ENCODE measurements at regions not wholly inside any gene's neighbourhood (a gene's known extent, or its start where the extent isn't known, plus 50 kb on each side); places are given as distances from the start of the nearest gene placed in this dataset.
"Not testable (repeated sequence)": the region's sequence is repeated elsewhere in the genome, so short reads cannot be mapped to it uniquely, and the experiment has no call there.

DNA sequence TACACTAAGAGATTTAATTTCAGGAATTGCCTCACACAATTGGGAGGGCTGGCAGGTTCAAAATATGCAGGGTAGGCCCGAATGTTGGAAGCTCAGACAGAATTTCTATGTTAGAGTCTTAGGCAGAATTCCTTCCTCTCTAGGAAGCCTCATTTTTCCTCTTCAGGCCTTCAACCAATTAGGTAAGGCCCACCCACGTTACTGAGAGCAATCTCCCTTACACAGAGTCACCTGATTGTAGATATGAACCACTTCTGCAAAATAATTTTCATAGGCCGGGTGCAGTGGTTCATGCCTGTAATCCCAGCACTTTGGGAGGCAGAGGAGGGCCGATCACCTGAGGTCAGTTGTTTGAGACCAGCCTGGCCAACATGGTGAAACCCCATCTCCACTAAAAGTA is 50.2 kb upstream of the HIVEP1 start:
- DNase-seq, result no peak

DNA sequence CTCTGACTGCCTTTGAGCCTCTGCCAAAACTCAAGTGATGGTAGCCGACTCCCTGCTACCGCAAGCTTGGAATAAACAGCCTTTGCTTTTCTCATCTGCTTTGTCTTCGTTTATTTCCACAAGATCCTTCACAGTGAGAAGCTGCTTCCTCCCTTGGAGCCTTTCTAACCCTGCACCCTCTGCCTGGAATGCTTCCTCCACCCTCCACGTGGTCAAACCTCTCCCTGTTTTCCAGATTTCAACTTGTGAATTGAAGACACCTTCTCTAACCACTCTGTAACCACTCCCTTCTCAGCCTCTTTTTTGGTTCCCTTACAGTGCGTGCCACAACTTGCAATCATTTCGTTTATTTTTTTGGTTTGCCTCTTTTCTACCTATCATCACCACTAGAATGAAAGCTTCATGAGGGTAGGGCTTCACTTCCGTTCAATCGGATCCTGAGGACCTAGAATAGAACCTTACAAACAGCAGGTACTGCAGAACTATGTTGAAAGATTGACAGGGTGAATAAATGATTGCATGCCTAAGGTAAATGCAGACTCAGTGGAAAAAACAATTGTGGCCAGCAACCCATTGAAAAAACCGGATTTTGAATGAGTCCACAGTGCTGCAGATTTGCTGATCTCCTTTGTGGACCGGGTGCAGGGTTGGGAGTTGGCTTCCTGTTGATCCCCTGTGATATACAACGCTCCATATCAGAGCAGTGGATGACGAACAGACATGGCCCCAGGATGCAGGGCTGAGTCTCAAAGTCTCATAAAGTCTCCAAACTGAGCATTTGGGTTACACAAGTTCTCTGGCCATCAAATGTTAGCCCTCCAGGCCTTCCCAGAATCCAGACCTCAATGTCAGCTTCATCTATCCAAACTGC is 51.0 kb upstream of the HIVEP1 start:
- no peak for DNase-seq

DNA sequence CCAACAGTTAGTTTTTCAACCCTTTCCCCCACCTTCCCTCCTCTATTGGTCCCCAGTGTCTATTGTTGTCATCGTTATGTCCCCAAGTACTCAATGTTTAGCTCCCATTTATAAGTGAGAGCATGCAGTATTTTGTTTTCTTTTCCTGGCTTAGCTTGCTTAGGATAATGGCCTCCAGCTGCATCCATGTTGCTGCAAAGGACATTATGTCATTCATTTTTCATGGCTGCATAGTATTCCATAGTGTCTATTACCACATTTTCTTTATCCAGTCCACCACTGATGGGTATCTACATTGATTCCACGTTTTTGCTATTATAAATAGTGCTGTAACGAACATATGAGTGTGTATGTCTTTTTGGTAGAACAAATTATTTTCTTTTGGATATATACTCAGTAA is 55.3 kb upstream of the HIVEP1 start:
- no peak for DNase-seq

GRCh38 chr6:11953641-11954040 is 58.5 kb upstream of the HIVEP1 start:
- DNase-seq, result no peak

DNA sequence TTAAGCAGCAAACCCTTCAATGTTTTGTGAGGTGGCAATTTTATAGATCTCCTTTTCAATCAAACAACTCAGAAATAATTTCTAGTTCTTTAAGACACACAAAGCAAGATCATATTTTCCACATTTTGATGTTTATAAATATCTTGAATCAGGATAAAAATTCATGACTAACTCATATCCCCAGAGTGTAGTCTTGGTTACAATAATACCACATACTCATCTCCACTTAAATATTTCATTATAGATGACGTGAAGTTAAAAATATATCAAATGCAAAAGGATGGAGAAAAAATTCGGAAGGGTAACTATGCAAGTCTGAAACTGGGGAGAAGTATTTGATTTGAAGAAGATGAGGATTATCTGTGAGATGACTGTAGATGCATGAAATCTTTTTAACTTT is 59.8 kb upstream of the HIVEP1 start:
- no peak for DNase-seq

DNA sequence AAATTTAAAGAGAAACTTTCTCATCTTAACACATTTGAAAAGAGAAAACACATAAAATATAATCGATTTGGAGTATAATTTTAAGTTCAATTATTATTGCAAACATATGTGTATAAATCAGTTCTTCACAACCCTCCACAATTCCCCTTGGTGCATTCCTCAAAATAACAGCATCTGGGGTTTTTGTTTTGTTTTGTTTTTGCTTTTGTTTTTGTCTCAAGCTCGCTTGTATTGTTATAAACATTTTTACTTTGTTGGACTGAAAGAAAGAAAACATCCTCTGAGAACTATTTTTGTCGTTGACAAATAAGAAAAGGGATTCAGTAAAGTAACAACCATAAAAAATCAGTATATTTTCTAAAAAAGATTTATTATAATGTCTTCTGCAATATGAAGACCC is 60.2 kb upstream of the HIVEP1 start:
- DNase-seq, result no peak

- no peak for DNase-seq
These were observed 62.0 kb upstream of the HIVEP1 start for GRCh38 chr6:11950109-11950508.

- no peak for DNase-seq
These were observed 64.5 kb upstream of the HIVEP1 start for GRCh38 chr6:11947575-11947974.

GRCh38 chr6:11947063-11947462 is 65.0 kb upstream of the HIVEP1 start:
- DNase-seq, result no peak

DNA sequence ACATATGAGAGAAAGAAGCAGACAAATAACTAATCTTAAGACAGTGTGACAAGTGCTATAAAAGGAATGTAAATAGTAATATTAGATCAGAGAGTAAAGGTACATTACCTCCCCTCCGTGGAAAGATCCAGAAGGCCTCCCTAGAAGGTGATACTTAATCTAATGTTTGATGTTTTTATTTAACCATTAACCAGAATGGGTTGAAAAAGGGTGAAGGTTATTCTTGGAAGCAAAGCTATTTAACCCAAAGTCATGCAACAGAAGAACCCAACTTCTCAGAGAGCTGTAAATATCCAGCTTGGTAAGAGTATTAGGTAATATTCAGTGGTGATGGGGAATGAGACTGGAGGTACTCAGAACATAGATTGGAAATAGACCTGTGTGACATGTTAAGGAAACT is 68.0 kb upstream of the HIVEP1 start:
- no peak for DNase-seq

GRCh38 chr6:11943060-11943459 is 69.1 kb upstream of the HIVEP1 start:
- DNase-seq, result no peak

GRCh38 chr6:11942185-11942864 is 69.8 kb upstream of the HIVEP1 start:
- no peak for DNase-seq

- not testable (repeated sequence) for DNase-seq
These were observed 71.5 kb upstream of the HIVEP1 start for GRCh38 chr6:11940532-11941166.

GRCh38 chr6:11938285-11938890 is 73.7 kb upstream of the HIVEP1 start:
- no peak for DNase-seq

DNA sequence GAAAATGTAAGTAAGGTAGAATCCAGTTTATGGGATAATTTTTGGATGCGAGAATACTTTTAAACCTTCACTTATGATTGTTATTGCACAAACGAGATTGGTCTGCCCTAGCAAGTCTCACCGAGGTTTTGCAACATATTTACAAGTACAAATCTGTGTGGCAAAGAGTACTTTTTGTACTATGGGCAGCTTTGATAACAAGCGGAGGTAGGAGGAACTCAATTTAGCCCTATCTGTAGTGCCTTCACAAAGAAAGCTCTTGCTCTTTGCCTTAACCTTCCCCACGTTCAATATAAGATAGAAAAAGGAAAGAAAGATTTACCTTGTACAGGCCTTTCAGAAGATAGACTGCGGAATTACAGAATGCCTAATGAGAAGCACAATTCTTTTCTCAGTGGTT is 77.5 kb upstream of the HIVEP1 start:
- DNase-seq, result no peak

DNA sequence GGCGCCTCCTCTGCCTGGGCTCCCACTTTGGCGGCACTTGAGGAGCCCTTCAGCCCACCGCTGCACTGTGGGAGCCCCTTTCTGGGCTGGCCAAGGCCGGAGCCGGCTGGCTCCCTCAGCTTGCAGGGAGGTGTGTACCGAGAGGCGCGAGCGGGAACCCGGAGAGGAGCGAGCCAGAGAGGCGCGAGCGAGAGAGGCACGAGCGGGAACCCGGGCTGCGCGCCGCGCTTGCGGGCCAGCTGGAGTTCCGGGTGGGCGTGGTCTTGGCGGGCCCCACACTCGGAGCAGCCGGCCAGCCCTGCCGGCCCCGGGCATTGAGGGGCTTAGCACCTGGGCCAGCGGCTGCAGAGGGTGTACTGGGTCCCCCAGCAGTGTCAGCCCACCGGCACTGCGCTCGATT is 79.2 kb upstream of the HIVEP1 start:
- DNase-seq, result not testable (repeated sequence)

DNA sequence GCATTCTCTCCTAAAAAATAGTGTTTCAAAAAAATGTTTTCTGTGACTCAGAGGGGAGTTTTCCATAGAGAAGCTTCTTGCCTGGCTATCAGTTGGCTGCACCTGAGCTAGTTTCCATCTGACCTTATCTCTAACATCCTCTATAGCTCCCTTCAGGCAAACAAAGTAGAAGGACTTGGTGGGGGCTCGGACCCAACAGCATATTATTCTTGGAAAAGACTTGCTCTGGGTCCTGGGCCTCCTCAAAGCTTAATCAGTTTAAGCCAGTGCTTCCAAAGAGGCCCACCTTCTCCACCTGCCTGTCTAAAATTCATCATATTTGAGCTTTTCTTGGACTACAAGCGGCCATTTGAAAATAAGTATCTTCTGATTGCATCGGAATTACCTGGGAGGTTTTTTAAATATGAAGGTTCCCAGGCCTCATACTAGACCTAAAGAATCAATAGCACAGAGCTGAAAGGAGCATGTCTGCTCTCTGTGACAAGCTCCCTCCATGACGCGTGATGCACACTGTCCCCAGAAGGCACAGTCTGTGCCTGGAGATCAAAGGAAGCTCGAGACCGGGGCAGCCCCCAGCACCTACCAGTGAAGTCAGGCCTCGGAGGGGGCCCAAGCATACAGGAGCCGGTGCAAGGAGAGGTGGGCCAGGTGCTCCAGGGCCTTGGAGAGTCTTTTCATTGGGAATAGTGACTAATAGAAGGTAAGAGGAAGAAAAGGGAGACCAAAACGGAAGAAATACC is 80.6 kb upstream of the HIVEP1 start:
- peak; percentile 11 for DNase-seq

- DNase-seq, result not testable (repeated sequence)
These were observed 81.3 kb upstream of the HIVEP1 start for GRCh38 chr6:11930834-11931233.

DNA sequence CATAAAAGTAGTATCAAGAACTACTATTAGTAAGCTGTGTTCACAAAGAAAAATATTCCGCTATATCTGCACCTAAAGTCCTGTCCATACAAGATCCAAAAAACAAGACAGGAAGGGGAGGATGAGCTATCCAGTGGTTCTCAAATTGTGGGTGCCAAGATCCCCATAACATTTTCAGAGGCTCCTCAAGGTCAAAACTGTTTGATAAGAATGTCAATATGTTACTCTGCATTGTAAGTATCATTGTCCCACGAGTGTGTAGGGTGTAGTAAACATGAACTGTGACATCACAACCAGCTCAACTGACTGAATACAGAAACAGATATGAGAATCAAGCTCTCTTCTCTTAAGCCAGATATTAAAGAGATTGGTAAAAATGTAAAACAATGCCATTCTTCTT is 81.9 kb upstream of the HIVEP1 start:
- DNase-seq, result no peak

GRCh38 chr6:11929241-11929835 is 82.8 kb upstream of the HIVEP1 start:
- no peak for DNase-seq

DNA sequence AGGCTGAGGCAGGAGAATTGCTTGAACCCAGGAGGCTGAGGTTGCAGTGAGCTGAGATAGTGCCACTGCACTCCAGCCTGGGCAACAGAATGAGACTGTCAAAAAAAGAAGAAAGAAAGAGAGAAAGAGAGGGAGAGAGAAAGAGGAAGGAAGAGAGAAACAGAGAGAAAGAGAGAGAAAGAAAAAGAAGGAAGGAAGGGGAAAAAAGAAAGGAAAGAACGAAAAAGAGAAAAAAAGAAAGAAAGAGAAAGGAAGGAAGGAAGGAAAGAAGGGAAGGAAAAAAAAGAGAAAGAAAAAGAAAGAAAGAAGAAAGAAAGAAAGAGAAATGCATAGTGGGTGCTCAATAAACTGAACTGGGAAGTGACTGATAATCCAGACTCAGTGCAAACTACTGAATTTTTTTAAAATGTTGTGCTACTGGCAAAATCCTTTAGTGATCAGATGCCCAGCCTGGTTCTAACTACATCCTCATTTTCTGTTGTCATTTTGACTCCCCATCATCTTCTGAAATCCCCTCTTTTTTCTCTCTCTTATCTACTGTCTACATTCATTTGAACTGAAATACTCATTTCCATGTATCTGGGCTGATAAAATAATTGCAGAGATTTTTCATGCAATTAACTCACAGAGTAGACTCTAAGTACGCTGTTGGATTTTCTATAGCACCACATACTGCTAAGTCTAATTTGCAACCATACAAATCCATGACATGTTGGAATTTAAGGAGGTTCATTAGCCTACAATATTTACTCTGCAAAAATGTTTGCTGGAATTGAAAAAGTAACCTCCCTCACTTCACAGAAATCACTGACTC is 85.3 kb upstream of the HIVEP1 start:
- DNase-seq, result no peak

GRCh38 chr6:11925805-11926204 is 86.3 kb upstream of the HIVEP1 start:
- no peak for DNase-seq

Measured in stimulated activated CD4-positive, alpha-beta T cell treated with anti-CD3 and anti-CD28 coated beads, Interleukin-15, amount 100 ng/mL, for 24 hours (primary cell).